GM10266 (cell line): ENCODE measurements at regions not wholly inside any gene's neighbourhood (a gene's known extent, or its start where the extent isn't known, plus 50 kb on each side); places are given as distances from the start of the nearest gene placed in this dataset.
"Not testable (repeated sequence)": the region's sequence is repeated elsewhere in the genome, so short reads cannot be mapped to it uniquely, and the experiment has no call there.

Experiments
- DNase-seq: peaks from one replicate; pipeline ENCODE4 v3.0.0; 2012; ENCODE audit errors: extremely low spot score
- TF ChIP-seq, protein P1 (sequence below): IDR thresholded peaks from 2 replicates; pipeline ENCODE4 v1.5.1; 2012; ENCODE audit warnings: mild to moderate bottlenecking, low read depth; ENCODE audit not compliant: control insufficient read depth, insufficient read depth; ENCODE audit errors: missing control alignments

DNA sequence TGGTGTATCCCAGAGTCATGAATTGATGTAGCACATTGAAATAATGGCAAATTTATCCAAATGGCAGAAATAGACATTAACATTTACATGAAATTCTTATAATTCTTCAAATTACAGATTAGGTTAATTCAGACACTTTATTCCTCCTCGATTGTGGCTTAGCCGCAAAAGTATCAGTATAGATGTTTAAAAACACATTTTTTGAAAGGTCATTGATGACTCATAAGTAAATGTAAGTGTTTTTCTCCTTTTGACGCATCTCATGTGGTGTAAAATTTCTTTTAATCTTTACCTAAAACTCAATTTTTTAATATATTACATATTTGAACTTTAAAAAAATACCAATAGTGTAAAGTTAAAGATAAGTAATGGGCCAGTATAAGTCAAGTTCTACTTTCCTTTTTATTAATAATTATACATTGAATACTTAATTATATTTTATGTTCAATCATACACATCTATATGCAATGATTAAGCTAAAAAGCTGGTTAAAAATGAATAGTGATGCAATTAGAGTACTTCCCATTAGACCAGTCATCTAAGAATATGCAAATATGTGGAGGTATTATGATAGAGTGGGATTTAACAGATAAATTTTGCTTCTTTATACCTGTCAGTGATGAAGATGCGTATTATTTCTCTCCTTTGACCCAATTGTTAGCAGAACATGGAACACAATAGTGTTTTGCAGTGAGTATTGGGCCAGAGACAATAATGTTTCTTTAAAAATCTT lies 678.1 kb upstream of the DPPA4 start:
- TF ChIP-seq, protein P1, sequence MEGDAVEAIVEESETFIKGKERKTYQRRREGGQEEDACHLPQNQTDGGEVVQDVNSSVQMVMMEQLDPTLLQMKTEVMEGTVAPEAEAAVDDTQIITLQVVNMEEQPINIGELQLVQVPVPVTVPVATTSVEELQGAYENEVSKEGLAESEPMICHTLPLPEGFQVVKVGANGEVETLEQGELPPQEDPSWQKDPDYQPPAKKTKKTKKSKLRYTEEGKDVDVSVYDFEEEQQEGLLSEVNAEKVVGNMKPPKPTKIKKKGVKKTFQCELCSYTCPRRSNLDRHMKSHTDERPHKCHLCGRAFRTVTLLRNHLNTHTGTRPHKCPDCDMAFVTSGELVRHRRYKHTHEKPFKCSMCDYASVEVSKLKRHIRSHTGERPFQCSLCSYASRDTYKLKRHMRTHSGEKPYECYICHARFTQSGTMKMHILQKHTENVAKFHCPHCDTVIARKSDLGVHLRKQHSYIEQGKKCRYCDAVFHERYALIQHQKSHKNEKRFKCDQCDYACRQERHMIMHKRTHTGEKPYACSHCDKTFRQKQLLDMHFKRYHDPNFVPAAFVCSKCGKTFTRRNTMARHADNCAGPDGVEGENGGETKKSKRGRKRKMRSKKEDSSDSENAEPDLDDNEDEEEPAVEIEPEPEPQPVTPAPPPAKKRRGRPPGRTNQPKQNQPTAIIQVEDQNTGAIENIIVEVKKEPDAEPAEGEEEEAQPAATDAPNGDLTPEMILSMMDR = no peak
- DNase-seq = no peak

DNA sequence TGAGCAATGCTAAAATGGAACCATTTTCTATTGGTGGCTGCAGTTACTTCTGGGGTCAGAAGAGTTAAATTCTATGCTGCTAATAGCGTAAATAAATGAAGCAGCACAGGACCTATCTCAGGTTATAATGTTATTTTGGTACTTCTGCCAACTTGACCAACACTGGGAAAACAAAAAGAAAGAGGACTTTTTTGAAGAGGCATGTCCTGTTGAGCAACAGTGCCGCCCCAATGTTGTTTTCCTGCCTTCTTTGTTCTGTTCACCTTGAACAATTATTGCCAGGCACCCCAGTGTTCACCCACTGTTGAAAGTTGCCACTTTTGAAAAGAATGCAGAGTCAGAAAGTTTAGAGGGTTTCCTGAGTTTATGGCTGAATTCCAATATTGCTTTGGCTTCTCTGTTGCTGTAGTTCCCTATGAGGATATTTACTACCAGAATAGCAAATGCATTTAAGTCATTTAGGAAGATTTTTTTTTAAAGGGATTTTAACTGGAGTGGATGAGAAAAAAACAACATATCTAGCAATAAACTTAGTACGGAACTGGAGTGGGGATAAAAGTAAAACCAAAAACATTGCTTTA lies 679.0 kb upstream of the DPPA4 start:
- no peak for DNase-seq
- TF ChIP-seq, protein P1 = no peak

- DNase-seq = no peak
Measured at GRCh38 chr3:110017304-110017703, 680.0 kb upstream of the DPPA4 start.

GRCh38 chr3:110021659-110022058 lies 684.3 kb upstream of the DPPA4 start:
- TF ChIP-seq, protein P1 = no peak
- no peak for DNase-seq

More at GRCh38 chr3:110017304-110017703, 680.0 kb upstream of the DPPA4 start:
- TF ChIP-seq, protein P1 = no peak

GRCh38 chr3:110023022-110023421 lies 685.7 kb upstream of the DPPA4 start:
- DNase-seq = not testable (repeated sequence)

- TF ChIP-seq, protein P1 = no peak
- DNase-seq = no peak
Measured at GRCh38 chr3:110026421-110026820, 689.1 kb upstream of the DPPA4 start.

DNA sequence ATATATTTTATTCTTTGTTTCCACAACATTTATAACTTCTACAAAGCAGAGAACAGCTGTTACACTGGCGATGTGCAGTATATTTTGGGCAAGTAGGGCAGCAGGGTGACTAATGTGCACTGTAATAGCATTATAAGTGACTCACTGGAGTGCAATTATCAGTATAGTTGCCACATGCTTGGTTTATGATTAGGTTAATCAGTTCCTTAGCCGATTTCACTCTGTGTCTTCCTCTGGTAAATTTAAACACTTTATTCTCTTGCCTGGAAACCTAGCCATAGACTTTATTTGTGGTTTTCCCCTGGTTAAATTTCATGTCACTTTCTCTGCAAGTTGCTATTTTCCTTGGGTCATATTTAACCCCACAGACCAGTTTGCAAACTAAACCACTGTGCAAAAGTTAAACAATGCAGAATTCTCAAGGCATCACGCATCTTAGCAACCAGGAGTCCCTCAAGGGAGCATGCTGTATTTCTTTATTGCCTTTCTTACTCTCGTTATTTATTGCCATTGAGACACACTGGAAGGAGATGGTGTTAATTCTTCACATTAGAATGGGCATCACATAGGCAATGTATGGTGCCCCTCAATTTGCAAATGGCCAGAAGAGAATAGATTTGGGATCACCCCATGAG lies 690.2 kb upstream of the DPPA4 start:
- no peak for DNase-seq
- TF ChIP-seq, protein P1 = no peak

DNA sequence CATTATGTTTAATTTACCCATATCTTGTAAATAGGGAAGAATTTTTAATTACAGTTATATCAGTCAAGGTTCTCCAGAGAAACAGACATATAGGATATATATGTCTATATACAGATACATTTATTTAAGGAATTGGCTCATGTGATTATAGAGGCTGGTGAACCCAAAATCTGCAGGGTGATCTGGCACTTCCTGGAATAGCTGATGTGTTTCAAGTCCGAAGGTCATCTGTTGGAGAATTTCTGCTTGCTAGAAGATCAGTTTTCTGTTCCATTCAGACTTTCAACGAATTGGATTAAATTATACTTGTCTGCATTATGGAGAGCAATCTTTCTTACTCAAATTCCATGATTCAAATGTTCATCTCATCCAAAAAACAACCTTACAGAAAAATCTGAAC lies 694.6 kb upstream of the DPPA4 start:
- no peak for DNase-seq
- TF ChIP-seq, protein P1 = no peak
